ENCODE measurements at regions not wholly inside any gene's neighbourhood (a gene's known extent, or its start where the extent isn't known, plus 50 kb on each side); places are given as distances from the start of the nearest gene placed in this dataset.

DNA sequence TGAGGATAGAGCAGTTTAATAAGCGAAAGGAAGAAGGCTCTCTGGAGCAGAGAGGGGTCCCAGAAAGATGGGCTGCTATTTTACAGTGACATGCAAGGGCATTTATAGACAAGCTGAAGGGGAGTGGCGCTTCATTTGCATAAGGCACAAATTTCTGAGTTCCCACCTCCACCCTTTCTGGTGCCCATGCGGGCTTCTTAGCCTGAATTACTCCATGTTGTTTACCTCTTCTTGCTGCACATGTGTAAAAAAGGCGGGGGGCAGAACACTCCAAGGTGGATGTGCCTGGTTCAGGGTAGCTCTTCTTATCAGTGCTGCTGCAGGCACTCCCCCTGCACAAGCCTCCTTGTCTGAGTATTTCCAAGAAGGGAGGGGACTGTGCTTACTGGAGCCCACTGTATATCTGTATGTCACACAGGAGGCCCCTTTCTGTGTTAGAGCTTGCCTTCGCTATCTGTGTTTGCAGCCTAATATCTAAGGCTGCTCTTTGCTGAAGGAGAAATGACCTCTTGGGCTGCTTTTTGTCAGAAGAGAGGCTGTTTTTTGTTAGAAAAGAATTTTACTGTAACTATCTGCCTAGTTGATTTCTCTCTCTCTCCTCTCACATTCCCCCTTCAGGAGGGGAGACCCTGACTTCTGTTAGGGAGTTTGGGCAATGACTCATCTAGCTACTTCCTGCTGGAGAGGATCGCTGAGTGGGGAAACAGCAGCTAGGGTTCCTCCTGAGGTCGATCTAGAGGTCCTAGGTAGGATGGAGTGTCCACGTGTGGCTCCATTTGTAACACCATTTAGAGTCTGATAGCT lies 1057.0 kb upstream of the CNTN5 start:
- no peak for ATAC-seq
- no peak for DNase-seq
- no peaks in the 10 kb centered on the region for H3K4me1 ChIP-seq
- no peaks in the 10 kb centered on the region for H3K36me3 ChIP-seq
- H3K4me3 ChIP-seq, result no peak overlapping the region
- no peak overlapping the region for H3K27ac ChIP-seq
- intact Hi-C loops (cut with DNase I; ENCODE audit: low total_unique reads) (no loop called here), in situ Hi-C loops (cut with MboI; ENCODE audit: low sequenced_read_pairs in 4 of 4) (no loop called here)
- no peaks in the 10 kb centered on the region for H3K9me3 ChIP-seq
- no peak for TF ChIP-seq POLR2A (IDR thresholded peaks at IDR 0.05)
- no peaks in the 10 kb centered on the region for H3K27me3 ChIP-seq

DNA sequence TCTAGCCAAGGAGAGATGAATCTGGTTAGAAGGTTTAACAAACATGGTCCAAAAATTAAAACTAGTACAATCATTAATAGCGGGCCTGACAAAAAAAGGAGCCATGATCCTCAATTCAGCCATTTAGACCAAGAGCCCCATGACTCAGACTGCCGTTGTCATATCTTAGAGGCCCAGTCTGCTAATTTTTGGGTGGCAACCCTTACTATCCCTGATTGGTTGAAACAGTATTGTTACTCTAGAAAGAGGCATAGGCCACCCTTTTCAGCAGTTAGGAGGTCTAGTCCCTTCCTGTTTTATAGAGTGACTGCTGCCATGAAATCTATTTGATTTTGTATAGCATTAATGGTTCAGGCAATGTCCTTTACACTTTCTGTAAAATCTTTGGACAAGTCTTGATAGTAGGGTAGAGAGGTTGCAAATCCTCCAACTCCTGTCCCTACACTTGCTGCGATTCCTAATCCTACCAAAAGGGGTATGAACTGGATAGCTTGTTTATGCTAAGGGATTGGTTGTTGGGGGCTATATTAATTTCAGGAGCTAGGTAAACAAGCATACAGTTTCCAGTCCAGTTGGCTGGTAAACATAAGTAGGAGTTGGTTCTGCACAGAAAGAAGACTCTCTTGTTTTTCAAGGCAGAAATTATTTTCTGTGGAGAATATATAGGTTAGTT lies 1056.3 kb upstream of the CNTN5 start:
- DNase-seq, result no peak
- Histone ChIP-seq H3K36me3 (no peaks in the 10 kb centered on the region), H3K4me1 (no peaks in the 10 kb centered on the region), H3K4me3 (no peak overlapping the region), H3K27me3 (no peaks in the 10 kb centered on the region), H3K9me3 (no peaks in the 10 kb centered on the region), H3K27ac (no peak overlapping the region)
- in situ Hi-C loops (cut with MboI; ENCODE audit: low sequenced_read_pairs in 4 of 4), result no loop called here
- intact Hi-C loops (cut with DNase I; ENCODE audit: low total_unique reads), result no loop called here
- TF ChIP-seq POLR2A (IDR thresholded peaks at IDR 0.05), result no peak
- TF ChIP-seq, protein P1, sequence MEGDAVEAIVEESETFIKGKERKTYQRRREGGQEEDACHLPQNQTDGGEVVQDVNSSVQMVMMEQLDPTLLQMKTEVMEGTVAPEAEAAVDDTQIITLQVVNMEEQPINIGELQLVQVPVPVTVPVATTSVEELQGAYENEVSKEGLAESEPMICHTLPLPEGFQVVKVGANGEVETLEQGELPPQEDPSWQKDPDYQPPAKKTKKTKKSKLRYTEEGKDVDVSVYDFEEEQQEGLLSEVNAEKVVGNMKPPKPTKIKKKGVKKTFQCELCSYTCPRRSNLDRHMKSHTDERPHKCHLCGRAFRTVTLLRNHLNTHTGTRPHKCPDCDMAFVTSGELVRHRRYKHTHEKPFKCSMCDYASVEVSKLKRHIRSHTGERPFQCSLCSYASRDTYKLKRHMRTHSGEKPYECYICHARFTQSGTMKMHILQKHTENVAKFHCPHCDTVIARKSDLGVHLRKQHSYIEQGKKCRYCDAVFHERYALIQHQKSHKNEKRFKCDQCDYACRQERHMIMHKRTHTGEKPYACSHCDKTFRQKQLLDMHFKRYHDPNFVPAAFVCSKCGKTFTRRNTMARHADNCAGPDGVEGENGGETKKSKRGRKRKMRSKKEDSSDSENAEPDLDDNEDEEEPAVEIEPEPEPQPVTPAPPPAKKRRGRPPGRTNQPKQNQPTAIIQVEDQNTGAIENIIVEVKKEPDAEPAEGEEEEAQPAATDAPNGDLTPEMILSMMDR (IDR thresholded peaks at IDR 0.05 in 4 of 5, conservative IDR thresholded peaks at IDR 0.05 in 1 of 5), result no peak
- no peak for ATAC-seq

DNA sequence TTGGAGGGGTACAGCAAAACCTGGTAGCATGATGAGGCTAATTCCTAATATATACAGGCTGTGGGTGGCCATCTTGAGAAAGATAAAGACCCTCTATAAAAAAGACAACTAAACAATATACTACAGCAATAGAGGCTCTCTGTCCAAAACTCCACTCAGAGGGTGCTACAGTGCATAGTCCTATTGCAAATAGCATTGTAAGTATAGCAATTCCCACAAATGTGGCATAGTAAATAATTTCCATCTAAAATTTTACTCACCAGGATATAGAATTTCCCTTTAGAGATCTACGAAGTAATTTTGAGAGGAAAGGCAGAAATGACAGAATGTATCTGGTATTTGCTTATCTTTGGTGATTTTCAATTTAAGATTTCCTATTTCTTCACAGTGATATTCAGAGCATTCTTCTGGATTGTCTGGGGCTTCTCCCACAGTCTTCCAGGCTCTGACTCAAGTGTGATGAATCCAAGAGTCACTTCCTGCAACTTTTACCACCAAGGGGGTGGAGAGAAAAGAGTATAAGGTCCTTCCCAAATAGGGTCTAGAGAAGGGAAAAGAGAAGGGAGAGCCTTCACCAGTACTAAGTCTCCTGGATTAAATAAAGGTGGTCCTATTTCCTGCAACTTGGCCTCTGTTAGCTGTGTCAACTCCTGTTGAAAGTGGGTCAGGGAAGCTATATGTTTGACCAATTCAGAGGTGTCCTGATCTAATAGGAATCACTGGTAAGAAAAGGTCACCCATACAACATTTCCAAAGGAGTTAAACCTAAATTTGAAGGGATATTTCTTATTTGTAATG lies 1054.7 kb upstream of the CNTN5 start:
- no peak overlapping the region for H3K27ac ChIP-seq
- no peak for TF ChIP-seq POLR2A (IDR thresholded peaks at IDR 0.05)
- TF ChIP-seq, protein P1 (IDR thresholded peaks at IDR 0.05 in 4 of 5, conservative IDR thresholded peaks at IDR 0.05 in 1 of 5), result no peak
- no peaks in the 10 kb centered on the region for H3K4me1 ChIP-seq
- in situ Hi-C loops (cut with MboI; ENCODE audit: low sequenced_read_pairs in 4 of 4) (no loop called here), intact Hi-C loops (cut with DNase I; ENCODE audit: low total_unique reads) (no loop called here)
- DNase-seq (no peak), ATAC-seq (no peak)
- H3K36me3 ChIP-seq, result no peaks in the 10 kb centered on the region
- no peaks in the 10 kb centered on the region for H3K9me3 ChIP-seq
- H3K27me3 ChIP-seq, result no peaks in the 10 kb centered on the region
- H3K4me3 ChIP-seq, result no peak overlapping the region

DNA sequence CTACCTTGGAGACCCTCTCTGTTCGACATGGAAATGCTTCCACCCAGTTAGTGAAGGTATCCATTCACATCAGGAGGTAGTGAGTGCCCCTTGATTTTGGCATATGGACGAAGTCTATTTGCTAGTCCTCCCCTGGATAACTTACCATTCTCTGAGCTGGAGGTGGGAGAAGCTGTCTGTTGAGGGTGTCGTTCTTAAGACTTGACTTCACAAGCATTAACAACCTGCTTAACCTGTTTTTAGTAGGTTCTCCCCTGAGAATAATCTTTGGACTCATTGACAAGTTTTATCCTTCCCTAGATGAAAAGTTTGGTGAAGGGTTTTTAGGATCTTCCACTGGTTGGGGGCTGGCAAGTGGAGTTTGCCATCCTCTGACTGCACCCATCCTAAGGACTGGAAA lies 1053.8 kb upstream of the CNTN5 start:
- Histone ChIP-seq H3K4me1 (no peaks in the 10 kb centered on the region), H3K27me3 (no peaks in the 10 kb centered on the region), H3K27ac (no peak overlapping the region), H3K9me3 (no peaks in the 10 kb centered on the region), H3K36me3 (no peaks in the 10 kb centered on the region), H3K4me3 (no peak overlapping the region)
- intact Hi-C loops (cut with DNase I; ENCODE audit: low total_unique reads), result no loop called here
- in situ Hi-C loops (cut with MboI; ENCODE audit: low sequenced_read_pairs in 4 of 4), result no loop called here
- ATAC-seq (no peak), DNase-seq (no peak)
- TF ChIP-seq, protein P1 (IDR thresholded peaks at IDR 0.05 in 4 of 5, conservative IDR thresholded peaks at IDR 0.05 in 1 of 5), result no peak
- TF ChIP-seq POLR2A (IDR thresholded peaks at IDR 0.05), result no peak

DNA sequence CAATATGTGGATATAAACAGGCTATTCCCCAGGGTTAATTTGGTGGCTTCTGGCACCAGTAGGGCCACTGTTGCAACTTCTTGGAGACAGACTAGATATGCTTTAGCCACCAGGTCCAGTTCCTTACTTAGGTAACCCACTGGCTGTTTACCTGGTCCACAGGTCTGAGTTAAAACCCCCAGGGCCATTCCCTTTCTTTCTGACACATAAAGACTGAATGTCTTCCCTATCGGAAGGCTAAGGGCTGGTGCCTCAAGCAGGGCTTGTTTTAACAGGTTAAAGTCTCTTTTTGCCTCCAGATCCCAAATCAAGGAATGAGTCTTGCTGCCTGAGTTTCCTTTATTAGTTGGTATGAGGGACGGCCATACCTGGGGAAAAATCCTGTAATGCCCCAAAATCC lies 1052.7 kb upstream of the CNTN5 start:
- Histone ChIP-seq H3K4me1 (no peaks in the 10 kb centered on the region), H3K4me3 (no peak overlapping the region), H3K9me3 (no peaks in the 10 kb centered on the region), H3K27ac (no peak overlapping the region), H3K36me3 (no peaks in the 10 kb centered on the region), H3K27me3 (no peaks in the 10 kb centered on the region)
- intact Hi-C loops (cut with DNase I; ENCODE audit: low total_unique reads) (no loop called here), in situ Hi-C loops (cut with MboI; ENCODE audit: low sequenced_read_pairs in 4 of 4) (no loop called here)
- TF ChIP-seq POLR2A (IDR thresholded peaks at IDR 0.05), result no peak
- TF ChIP-seq, protein P1 (IDR thresholded peaks at IDR 0.05 in 4 of 5, conservative IDR thresholded peaks at IDR 0.05 in 1 of 5), result no peak
- DNase-seq, result no peak
- no peak for ATAC-seq

Data from gastrocnemius medialis (tissue), 4 donors.